K562 (cell line): ENCODE measurements at regions not wholly inside any gene's neighbourhood (a gene's known extent, or its start where the extent isn't known, plus 50 kb on each side); places are given as distances from the start of the nearest gene placed in this dataset.

Source experiments
- ATAC-seq: fragments of 200-7000 bp; cut with Tn5 transposase; 3 replicates; pipeline ENCODE4 v1.9.1; 2020; ENCODE audit warnings: moderate library complexity
- BruUV-seq: library from RNA; stranded (reverse); fragments of 400-500 nt; replicated peaks from 2 replicates; lab custom pipeline; 2021; lab: Mats Ljungman, UMichigan
- CTCF ChIA-PET: fragments of 300-600 bp; formaldehyde crosslinking; extraction: SDS; loops from one replicate; lab custom pipeline; 2021; ENCODE audit warnings: low intra/inter-chr PET ratio; lab: Yijun Ruan, JAX
- POLR2A ChIA-PET: fragments of 300-600, 350-650 bp; sonication (Branson Sonifier 250); formaldehyde crosslinking; extraction: SDS; loops from one replicate; lab custom pipeline; 2021; ENCODE audit warnings: antibody characterized with exemption, inconsistent platforms; lab: Yijun Ruan, JAX
- DNase-seq, 4 experiments: peaks; one replicate each; pipeline versions ENCODE4 v3.0.0 to v3.0.0-alpha.2; 2011 to 2018; ENCODE audit warnings: low spot score in 3 of 4, mixed read lengths in 3 of 4; ENCODE audit errors: extremely low read depth in 1 of 4
- FAIRE-seq: peaks from 2 replicates; lab custom pipeline; 2011; peaks lifted over from hg19 to GRCh38; lab: Jason Lieb, UNC
- H2AFZ ChIP-seq: 2 replicates; pipeline ENCODE4 v1.6.0; 2011; ENCODE audit warnings: low read depth, low read length, control low read depth, inconsistent platforms
- H3K27ac ChIP-seq: fragments of 200-600 bp; 3 replicates; pipeline ENCODE4 v1.8.0; 2011; ENCODE audit warnings: low read depth, mild to moderate bottlenecking, control low read depth, inconsistent platforms, low read length, moderate library complexity, mixed read lengths; ENCODE audit errors: extremely low read depth
- H3K27me3 ChIP-seq, 2 experiments: fragments of 300-600 bp in 1 of 2; 2 replicates in 1 of 2; 3 replicates in 1 of 2; pipeline versions ENCODE4 v1.6.0 to v1.8.0; 2011; ENCODE audit warnings: inconsistent platforms in 2 of 2, low read length in 2 of 2, mild to moderate bottlenecking in 1 of 2, mixed read lengths in 1 of 2, moderate library complexity in 1 of 2; ENCODE audit not compliant: control insufficient read depth in 2 of 2, insufficient read depth in 2 of 2
- H3K36me3 ChIP-seq: fragments of 300-600 bp; 3 replicates; pipeline ENCODE4 v1.8.0; 2011; ENCODE audit warnings: mild to moderate bottlenecking, low read length, inconsistent platforms; ENCODE audit not compliant: control insufficient read depth, insufficient read depth
- H3K4me1 ChIP-seq, 2 experiments: fragments of 200-600 bp in 1 of 2; replicated peaks in 1 of 2; 2 replicates in 1 of 2; 3 replicates in 1 of 2; pipeline versions ENCODE4 v1.5.1 to v1.8.0; 2011; ENCODE audit warnings: inconsistent platforms in 2 of 2, low read length in 2 of 2, mild to moderate bottlenecking in 1 of 2, mixed read lengths in 1 of 2, moderate library complexity in 1 of 2; ENCODE audit not compliant: control insufficient read depth in 2 of 2, insufficient read depth in 2 of 2
- H3K4me2 ChIP-seq: 2 replicates; pipeline ENCODE4 v1.6.1; 2011; ENCODE audit warnings: low read length, control low read depth, inconsistent platforms, mixed read lengths; ENCODE audit not compliant: insufficient read depth
- H3K4me3 ChIP-seq: fragments of 200-600 bp; sonication (generic), shearing (Covaris generic); 2 replicates; pipeline ENCODE4 v1.5.1; 2016; ENCODE audit warnings: control low read depth, inconsistent platforms
- H3K79me2 ChIP-seq: fragments of 200-600 bp; 3 replicates; pipeline ENCODE4 v1.8.0; 2011; ENCODE audit warnings: low read length, inconsistent platforms; ENCODE audit not compliant: control insufficient read depth, insufficient read depth
- H3K9ac ChIP-seq, 2 experiments: 2 replicates each; pipeline versions ENCODE4 v1.6.0 to v1.6.1; 2011; ENCODE audit warnings: low read depth in 2 of 2, low read length in 2 of 2, control low read depth in 1 of 2, inconsistent platforms in 1 of 2, mild to moderate bottlenecking in 1 of 2, mixed read lengths in 1 of 2; ENCODE audit not compliant: insufficient read depth in 1 of 2
- H3K9me1 ChIP-seq: one replicate; pipeline ENCODE4 v1.6.0; 2011; ENCODE audit warnings: inconsistent platforms, mild to moderate bottlenecking, low read length, moderate library complexity; ENCODE audit not compliant: control insufficient read depth, insufficient read depth
- H3K9me3 ChIP-seq: replicated peaks from 2 replicates; pipeline ENCODE4 v1.5.1; 2011; ENCODE audit warnings: low read depth, low read length, inconsistent platforms; ENCODE audit not compliant: control insufficient read depth, insufficient read depth
- H4K20me1 ChIP-seq: replicated peaks from 2 replicates; pipeline ENCODE4 v1.6.1; 2011; ENCODE audit warnings: low read length, inconsistent platforms, mixed read lengths; ENCODE audit not compliant: control insufficient read depth, insufficient read depth
- E2F3 ChIP-seq: fragments of 250-450 bp; sonication (Bioruptor Pico); IDR thresholded peaks from 2 replicates; pipeline ENCODE4 v1.4.0; 2020; ENCODE audit warnings: mild to moderate bottlenecking
- IRF9 ChIP-seq: fragments of 450-650 bp; IDR thresholded peaks from 2 replicates; pipeline ENCODE4 v1.6.1; 2016; ENCODE audit warnings: missing biosample characterization, missing genetic modification characterization
- LEF1 ChIP-seq: fragments of 450-650 bp; IDR thresholded peaks from 2 replicates; pipeline ENCODE4 v1.6.1; 2016; ENCODE audit warnings: mild to moderate bottlenecking
- MAFK ChIP-seq: IDR thresholded peaks from 2 replicates; pipeline ENCODE4 v1.6.1; 2011; ENCODE audit warnings: low read length, improper control_type of control experiment
- MYBL2 ChIP-seq, 2 experiments: fragments of 450-650 bp in 1 of 2; sonication (generic) in 1 of 2; formaldehyde crosslinking in 1 of 2; IDR thresholded peaks; 2 replicates each; pipeline versions ENCODE4 v1.6.1 to v1.8.1; 2017 to 2022; ENCODE audit warnings: borderline replicate concordance in 1 of 2, inconsistent platforms in 1 of 2, low read depth in 1 of 2, mild to moderate bottlenecking in 1 of 2, missing genetic modification reagents in 1 of 2, moderate library complexity in 1 of 2
- NELFE ChIP-seq: IDR thresholded peaks from 2 replicates; pipeline ENCODE4 v1.6.1; 2011; ENCODE audit warnings: mild to moderate bottlenecking; ENCODE audit not compliant: insufficient read depth, insufficient read length
- NR2F6 ChIP-seq: fragments of 450-650 bp; formaldehyde crosslinking; IDR thresholded peaks from 2 replicates; pipeline ENCODE4 v1.4.0; 2020; ENCODE audit warnings: mild to moderate bottlenecking
- PCBP1 ChIP-seq: fragments of 200-400 bp; formaldehyde crosslinking; IDR thresholded peaks from 2 replicates; pipeline ENCODE4 v1.6.1; 2018; ENCODE audit warnings: mild to moderate bottlenecking, low read depth, low read length; ENCODE audit not compliant: poor library complexity, severe bottlenecking
- RFX1 ChIP-seq: fragments of 450-650 bp; IDR thresholded peaks from 2 replicates; pipeline ENCODE4 v1.6.1; 2016; ENCODE audit warnings: mild to moderate bottlenecking, moderate library complexity
- SMARCA5 ChIP-seq: fragments of 450-650 bp; IDR thresholded peaks from 2 replicates; pipeline ENCODE4 v1.6.1; 2016
- SP1 ChIP-seq: sonication (generic); formaldehyde crosslinking; IDR thresholded peaks from 2 replicates; pipeline ENCODE4 v1.8.1; 2022; ENCODE audit warnings: mild to moderate bottlenecking, missing genetic modification reagents
- SP2 ChIP-seq: IDR thresholded peaks from 2 replicates; pipeline ENCODE4 v1.6.1; 2011; ENCODE audit warnings: mild to moderate bottlenecking, low read depth, low read length, moderate library complexity; ENCODE audit not compliant: poor library complexity, severe bottlenecking; ENCODE audit errors: extremely low read depth
- ZBTB43 ChIP-seq: sonication (generic); formaldehyde crosslinking; IDR thresholded peaks from 2 replicates; pipeline ENCODE4 v1.8.0; 2023; ENCODE audit warnings: mild to moderate bottlenecking, missing genetic modification reagents
- ZFP36 ChIP-seq: fragments of 150-350 bp; IDR thresholded peaks from 2 replicates; pipeline ENCODE4 v1.6.1; 2018; ENCODE audit warnings: low read length, low read depth; ENCODE audit not compliant: partially characterized antibody
- WGBS: fragments of 100-300 bp; shearing (Covaris generic); methylation state at CpG from one replicate; pipeline ENCODE4 v1.1.6; 2016; ENCODE audit warnings: low coverage, mixed read lengths; ENCODE audit not compliant: insufficient coverage; ENCODE audit errors: missing lambda C conversion rate; 5-methylcytosine and 5-hydroxymethylcytosine counted together
- in situ Hi-C: fragments of 300-500 bp; cut with MboI; formaldehyde crosslinking; loops from 4 replicates; pipeline ENCODE4 v1.15.0; 2018; ENCODE audit warnings: inconsistent platforms, mixed read lengths
- intact Hi-C: fragments of 100-400 bp; cut with micrococcal nuclease; formaldehyde crosslinking; loops from 2 replicates; pipeline ENCODE4 v1.14.2; 2022

GRCh38 chr5:96219580-96220281, 213.3 kb downstream of the PCSK1 start:
- in situ Hi-C loops, result no loop called here
- Histone ChIP-seq H2AFZ (no peak overlapping the region), H4K20me1 (no peaks in the 10 kb centered on the region), H3K36me3 (no peaks in the 10 kb centered on the region), H3K27me3 (no peaks in the 10 kb centered on the region)
- TF ChIP-seq NELFE (no peak), RFX1 (no peak), SP2 (no peak), LEF1 (no peak), PCBP1 (no peak), SP1 (CRISPR knock-in tag) (no peak)
- TF ChIP-seq, all 486 proteins: peak for 0
- no peak overlapping the region for H3K4me3 ChIP-seq
- ATAC-seq (no peak), FAIRE-seq (no peak), DNase-seq (no peak)
- no peaks in the 10 kb centered on the region for H3K4me1 ChIP-seq
- intact Hi-C loops, result no loop called here
- H3K79me2 ChIP-seq, result no peaks in the 10 kb centered on the region
- ChIA-PET POLR2A (no interaction called here), CTCF (no interaction called here)
- H3K9me1 ChIP-seq, result no peaks in the 10 kb centered on the region
- no TSS peak for BruUV-seq
- no peak overlapping the region for H3K9ac ChIP-seq
- H3K27ac ChIP-seq, result no peak overlapping the region
- H3K9me3 ChIP-seq, result no peaks in the 10 kb centered on the region
- 2% methylated on average over 4 of the region's 4 CpGs for WGBS
- H3K4me2 ChIP-seq, result no peak overlapping the region

GRCh38 chr5:96218653-96219052, 214.4 kb downstream of the PCSK1 start:
- Histone ChIP-seq H3K4me3 (no peak overlapping the region), H3K4me2 (no peak overlapping the region), H3K9ac (no peak overlapping the region), H3K79me2 (no peaks in the 10 kb centered on the region), H4K20me1 (no peaks in the 10 kb centered on the region), H3K9me3 (no peaks in the 10 kb centered on the region), H3K27me3 (no peaks in the 10 kb centered on the region), H3K27ac (no peak overlapping the region), H2AFZ (no peak overlapping the region), H3K4me1 (no peaks in the 10 kb centered on the region), H3K9me1 (no peaks in the 10 kb centered on the region), H3K36me3 (no peaks in the 10 kb centered on the region)
- POLR2A ChIA-PET, result no interaction called here
- in situ Hi-C loops (no loop called here), intact Hi-C loops (no loop called here)
- WGBS, result 0% methylated on average over 3 of the region's 3 CpGs
- DNase-seq, result no peak
- FAIRE-seq, result no peak
- CTCF ChIA-PET, result no interaction called here
- ATAC-seq, result no peak
- no TSS peak for BruUV-seq
- no peak for TF ChIP-seq MAFK
- no peak for TF ChIP-seq MYBL2 (IDR thresholded peaks at IDR 0.05; ENCODE audit: low read depth)
- no peak for TF ChIP-seq MYBL2 (CRISPR knock-in tag; IDR thresholded peaks at IDR 0.05; ENCODE audit: borderline replicate concordance)
- TF ChIP-seq E2F3 (CRISPR knock-in tag), result no peak
- TF ChIP-seq ZFP36, result no peak
- no peak for TF ChIP-seq SMARCA5
- TF ChIP-seq ZBTB43 (CRISPR knock-in tag), result no peak
- no peak for TF ChIP-seq NR2F6 (CRISPR knock-in tag)
- no peak for TF ChIP-seq IRF9 (tag)
